Panc1 (cell line): ENCODE measurements at regions not wholly inside any gene's neighbourhood (a gene's known extent, or its start where the extent isn't known, plus 50 kb on each side); places are given as distances from the start of the nearest gene placed in this dataset.

ENCODE experiments used
- ATAC-seq: fragments of 200-7000 bp; cut with Tn5 transposase; 2 replicates; pipeline ENCODE4 v1.9.1; 2020; ENCODE audit warnings: mild to moderate bottlenecking, moderate library complexity
- BruUV-seq: library from RNA; stranded (reverse); fragments of 400-500 nt; replicated peaks from 2 replicates; lab custom pipeline; 2021; lab: Mats Ljungman, UMichigan
- CTCF ChIA-PET: fragments of 300-600 bp; sonication (Branson Sonifier 250); formaldehyde crosslinking; loops from one replicate; lab custom pipeline; 2022; ENCODE audit warnings: antibody characterized with exemption; lab: Charles Lee
- POLR2A ChIA-PET: fragments of 300-600 bp; sonication (Branson Sonifier 250); formaldehyde crosslinking; loops from one replicate; lab custom pipeline; 2022; ENCODE audit warnings: antibody characterized with exemption; lab: Charles Lee
- DNase-seq: peaks from one replicate; pipeline ENCODE4 v3.0.0-alpha.2; 2010; ENCODE audit warnings: low read depth, low spot score
- H3K27ac ChIP-seq: 2 replicates; pipeline ENCODE4 v1.5.1; 2011; ENCODE audit warnings: mild to moderate bottlenecking, low read length, inconsistent platforms
- H3K27me3 ChIP-seq: fragments of 200-500 bp; sonication (Bioruptor generic); 2 replicates; pipeline ENCODE4 v1.6.0; 2014; ENCODE audit warnings: low read length, inconsistent platforms; ENCODE audit not compliant: control insufficient read depth, insufficient read depth
- H3K36me3 ChIP-seq: fragments of 200-500 bp; sonication (Bioruptor generic); 2 replicates; pipeline ENCODE4 v1.5.1; 2014; ENCODE audit warnings: inconsistent platforms, mild to moderate bottlenecking, low read length, moderate library complexity; ENCODE audit not compliant: control insufficient read depth, insufficient read depth
- H3K4me1 ChIP-seq: 2 replicates; pipeline ENCODE4 v1.5.1; 2011; ENCODE audit warnings: inconsistent platforms, mild to moderate bottlenecking, low read length, moderate library complexity; ENCODE audit not compliant: control insufficient read depth, insufficient read depth
- H3K4me3 ChIP-seq, 2 experiments: 2 replicates each; pipeline ENCODE4 v1.5.1; 2011 to 2012; ENCODE audit warnings: low read depth in 2 of 2, low read length in 2 of 2, mild to moderate bottlenecking in 2 of 2, inconsistent platforms in 1 of 2, moderate library complexity in 1 of 2
- H3K9me3 ChIP-seq: fragments of 200-500 bp; sonication (Bioruptor generic); 2 replicates; pipeline ENCODE4 v1.5.1; 2014; ENCODE audit warnings: low read depth, mild to moderate bottlenecking, inconsistent platforms, low read length, moderate library complexity; ENCODE audit not compliant: control insufficient read depth, insufficient read depth
- CTCF ChIP-seq: fragments of 450-650 bp; IDR thresholded peaks from 2 replicates; pipeline ENCODE4 v1.5.1; 2017; ENCODE audit warnings: mild to moderate bottlenecking
- POLR2AphosphoS5 ChIP-seq: IDR thresholded peaks from 2 replicates; pipeline ENCODE4 v1.6.1; 2012; ENCODE audit warnings: mild to moderate bottlenecking, low read depth, low read length, moderate library complexity
- REST ChIP-seq, 2 experiments: IDR thresholded peaks; 2 replicates each; pipeline ENCODE4 v1.6.1; 2011 to 2012; ENCODE audit warnings: low read depth in 2 of 2, control low read depth in 1 of 2, low read length in 1 of 2, mild to moderate bottlenecking in 1 of 2, moderate library complexity in 1 of 2; ENCODE audit not compliant: insufficient read depth in 1 of 2
- SIN3A ChIP-seq: IDR thresholded peaks from 2 replicates; pipeline ENCODE4 v1.6.1; 2012; ENCODE audit warnings: low read depth, mild to moderate bottlenecking, low read length, moderate library complexity, borderline replicate concordance; ENCODE audit not compliant: insufficient read depth
- TCF7L2 ChIP-seq: IDR thresholded peaks from 2 replicates; pipeline ENCODE4 v1.6.1; 2011; ENCODE audit warnings: mild to moderate bottlenecking, low read depth, low read length, inconsistent platforms
- in situ Hi-C: cut with HindIII; loops from 2 replicates; pipeline ENCODE4 v1.10.0; 2016; ENCODE audit warnings: low sequenced_read_pairs, low pct_unique_long_range_greater_than_20kb
- intact Hi-C: fragments of 100-400 bp; cut with micrococcal nuclease; formaldehyde crosslinking; loops from one replicate; pipeline ENCODE4 v1.10.0; 2022; ENCODE audit not compliant: unreplicated experiment

DNA sequence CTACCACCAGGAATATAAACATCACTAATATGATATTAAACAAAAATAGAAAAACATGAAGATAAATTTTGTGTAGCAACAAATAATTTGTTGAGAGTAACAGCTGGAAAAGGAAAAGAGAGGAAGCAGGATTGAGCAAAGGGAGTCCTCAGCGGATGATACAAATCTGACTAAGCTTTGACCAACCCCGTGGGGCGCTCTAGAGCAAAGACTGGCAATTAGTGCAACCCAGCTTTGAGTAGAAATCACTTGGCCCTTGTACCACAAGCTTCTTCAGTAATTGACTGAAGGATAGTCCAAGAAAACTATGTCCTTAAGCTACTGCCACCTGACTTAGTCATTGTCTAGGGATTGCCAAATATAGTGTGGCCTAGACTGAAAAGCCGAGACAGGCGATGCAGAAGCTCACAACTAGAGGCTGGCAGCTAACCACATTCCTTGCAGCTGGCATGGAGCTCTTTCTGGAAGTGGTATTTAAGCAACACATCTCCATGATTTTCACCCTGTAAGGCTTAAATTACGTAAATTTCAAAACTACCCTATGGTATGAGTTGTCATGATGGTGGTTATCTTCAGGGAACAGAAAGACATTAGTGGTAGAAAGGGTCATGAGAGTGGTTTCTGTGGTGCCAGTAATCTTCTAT, 396.0 kb downstream of the PDGFC start:
- ATAC-seq = no peak
- H3K27me3 ChIP-seq = no peaks in the 10 kb centered on the region
- DNase-seq = no peak
- H3K27ac ChIP-seq = no peak overlapping the region
- H3K36me3 ChIP-seq = no peaks in the 10 kb centered on the region
- BruUV-seq = no TSS peak
- no peak overlapping the region for H3K4me3 ChIP-seq
- POLR2A ChIA-PET = no interaction called here
- CTCF ChIA-PET = no interaction called here
- in situ Hi-C loops (no loop called here), intact Hi-C loops (no loop called here)
- no peaks in the 10 kb centered on the region for H3K4me1 ChIP-seq
- TF ChIP-seq SIN3A = no peak
- peak; percentile 9; the same call in 1 of the 2 replicates for TF ChIP-seq CTCF
- no peak for TF ChIP-seq TCF7L2
- H3K9me3 ChIP-seq = no peaks in the 10 kb centered on the region

GRCh38 chr4:156571146-156571545, 400.5 kb downstream of the PDGFC start:
- POLR2A ChIA-PET = no interaction called here
- Histone ChIP-seq H3K36me3 (no peaks in the 10 kb centered on the region), H3K27ac (no peak overlapping the region), H3K9me3 (no peaks in the 10 kb centered on the region), H3K27me3 (no peaks in the 10 kb centered on the region), H3K4me3 (no peak overlapping the region), H3K4me1 (no peaks in the 10 kb centered on the region)
- TF ChIP-seq REST (IDR thresholded peaks at IDR 0.05; ENCODE audit: insufficient read depth in 1 of 2, low read depth in 2 of 2, low read length in 1 of 2) = no peak
- no peak for TF ChIP-seq SIN3A
- TF ChIP-seq TCF7L2 = no peak
- no peak for TF ChIP-seq POLR2AphosphoS5
- TF ChIP-seq CTCF = no peak
- ATAC-seq (no peak), DNase-seq (no peak)
- in situ Hi-C loops = no loop called here
- intact Hi-C loops = no loop called here
- CTCF ChIA-PET = no interaction called here
- no TSS peak for BruUV-seq
